ENCODE measurements at regions not wholly inside any gene's neighbourhood (a gene's known extent, or its start where the extent isn't known, plus 50 kb on each side); places are given as distances from the start of the nearest gene placed in this dataset.

DNA sequence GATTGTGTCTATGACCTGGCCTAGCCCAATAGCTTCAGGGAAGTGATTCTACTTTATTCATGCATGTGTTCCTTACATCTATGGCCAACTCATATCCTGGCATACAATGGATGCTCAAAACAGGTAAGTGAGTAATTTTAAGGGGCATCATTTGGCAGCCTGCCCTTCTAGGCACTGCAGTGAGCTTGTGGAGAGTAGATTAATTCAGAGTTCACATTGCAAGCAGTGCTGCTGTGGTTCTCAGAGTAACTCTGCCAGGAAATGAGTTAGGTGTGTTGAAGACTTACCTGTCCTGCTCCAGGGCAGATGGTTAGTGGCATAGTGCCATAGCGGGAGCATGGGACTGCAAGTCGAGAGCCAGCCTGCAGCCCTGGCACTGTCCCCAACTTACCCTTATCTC lies 158.0 kb downstream of the SCP2D1 start:
- TF ChIP-seq EZH2 (IDR thresholded peaks at IDR 0.05) = no peak
- no peak for TF ChIP-seq POLR2AphosphoS5 (IDR thresholded peaks at IDR 0.05; ENCODE audit: borderline replicate concordance, low read depth, low read length)
- no peak for TF ChIP-seq FOXP2 (optimal IDR thresholded peaks at IDR 0.05; ENCODE audit: control extremely low read depth, extremely low read length, insufficient read depth)
